ENCODE measurements at regions not wholly inside any gene's neighbourhood (a gene's known extent, or its start where the extent isn't known, plus 50 kb on each side); places are given as distances from the start of the nearest gene placed in this dataset.

- H3K4me1 ChIP-seq (ENCODE audit: insufficient read depth): peaks cover 7% of the 10 kb centered on the region; the same call in 1 of the 2 replicates
- peak overlapping the region; percentile 68 for H3K4me3 ChIP-seq
- TF ChIP-seq EZH2phosphoT487 (IDR thresholded peaks at IDR 0.05; ENCODE audit: insufficient read depth, low read depth) (no peak), EZH2 (IDR thresholded peaks at IDR 0.05; ENCODE audit: insufficient read depth, poor library complexity, severe bottlenecking) (no peak)
- peak overlapping the region; percentile 87 for H2AFZ ChIP-seq
- WGBS, 2 experiments (ENCODE audit: low coverage in 1 of 2, low lambda C conversion rate in 2 of 2, missing lambda C conversion rate in 2 of 2): 0 to 2% methylated on average over 51 to 60 of the region's 63 CpGs
- no peaks in the 10 kb centered on the region for H3K9me3 ChIP-seq (ENCODE audit: low read depth)
- DNase-seq: peak; percentile 79
- no peaks in the 10 kb centered on the region for H3K79me2 ChIP-seq (ENCODE audit: insufficient read depth)
- H3K27ac ChIP-seq: peak overlapping the region; percentile 66
- no peaks in the 10 kb centered on the region for H3K27me3 ChIP-seq (replicated peaks; ENCODE audit: insufficient read depth)
- in situ Hi-C loops (cut with MboI): no loop called here
- H4K20me1 ChIP-seq (ENCODE audit: insufficient read depth): no peaks in the 10 kb centered on the region
- H3K36me3 ChIP-seq (ENCODE audit: low read depth): no peaks in the 10 kb centered on the region
- H3K9ac ChIP-seq: peak overlapping the region; percentile 75
- peaks cover 14% of the 10 kb centered on the region; the same call in 1 of the 2 replicates for H3F3A ChIP-seq (ENCODE audit: insufficient read depth)
- H3K9me2 ChIP-seq (ENCODE audit: insufficient read depth): no peaks in the 10 kb centered on the region
- peak overlapping the region; percentile 82 for H3K4me2 ChIP-seq (ENCODE audit: unreplicated experiment)
These were observed 115.1 kb downstream of the KCNRG start for GRCh38 chr13:50130123-50130946.

GRCh38 chr13:50131920-50132903, 117.0 kb downstream of the KCNRG start:
- H3K9me3 ChIP-seq (ENCODE audit: low read depth): no peaks in the 10 kb centered on the region
- no peaks in the 10 kb centered on the region for H3K9me2 ChIP-seq (ENCODE audit: insufficient read depth)
- H3K27me3 ChIP-seq (replicated peaks; ENCODE audit: insufficient read depth): no peaks in the 10 kb centered on the region
- WGBS, 2 experiments (ENCODE audit: low coverage in 1 of 2, low lambda C conversion rate in 2 of 2, missing lambda C conversion rate in 2 of 2): 84 to 89% methylated on average over 34 of the region's 34 CpGs
- no peak overlapping the region for H3K9ac ChIP-seq
- no peaks in the 10 kb centered on the region for H4K20me1 ChIP-seq (ENCODE audit: insufficient read depth)
- H3K79me2 ChIP-seq (ENCODE audit: insufficient read depth): no peaks in the 10 kb centered on the region
- DNase-seq: no peak
- no peaks in the 10 kb centered on the region for H3K36me3 ChIP-seq (ENCODE audit: low read depth)
- peaks cover 7% of the 10 kb centered on the region; the same call in 1 of the 2 replicates for H3K4me1 ChIP-seq (ENCODE audit: insufficient read depth)
- no peak overlapping the region for H2AFZ ChIP-seq
- H3K4me3 ChIP-seq: no peak overlapping the region
- no peak overlapping the region for H3K4me2 ChIP-seq (ENCODE audit: unreplicated experiment)
- in situ Hi-C loops (cut with MboI): no loop called here
- H3F3A ChIP-seq (ENCODE audit: insufficient read depth): peaks cover 8% of the 10 kb centered on the region; the same call in 1 of the 2 replicates
- no peak for TF ChIP-seq EZH2 (IDR thresholded peaks at IDR 0.05; ENCODE audit: insufficient read depth, poor library complexity, severe bottlenecking)
- TF ChIP-seq EZH2phosphoT487 (IDR thresholded peaks at IDR 0.05; ENCODE audit: insufficient read depth, low read depth): no peak
- H3K27ac ChIP-seq: no peak overlapping the region

GRCh38 chr13:50132904-50133357, 117.7 kb downstream of the KCNRG start:
- 87 to 91% methylated on average over 23 of the region's 23 CpGs for WGBS, 2 experiments (ENCODE audit: low coverage in 1 of 2, low lambda C conversion rate in 2 of 2, missing lambda C conversion rate in 2 of 2)
- no peaks in the 10 kb centered on the region for H3K9me2 ChIP-seq (ENCODE audit: insufficient read depth)
- H3K27ac ChIP-seq: no peak overlapping the region
- peaks cover 7% of the 10 kb centered on the region; the same call in 1 of the 2 replicates for H3K4me1 ChIP-seq (ENCODE audit: insufficient read depth)
- H3K4me3 ChIP-seq: no peak overlapping the region
- H3K36me3 ChIP-seq (ENCODE audit: low read depth): no peaks in the 10 kb centered on the region
- H3K4me2 ChIP-seq (ENCODE audit: unreplicated experiment): no peak overlapping the region
- H3K9me3 ChIP-seq (ENCODE audit: low read depth): no peaks in the 10 kb centered on the region
- no peak for TF ChIP-seq EZH2 (IDR thresholded peaks at IDR 0.05; ENCODE audit: insufficient read depth, poor library complexity, severe bottlenecking)
- no peak for TF ChIP-seq EZH2phosphoT487 (IDR thresholded peaks at IDR 0.05; ENCODE audit: insufficient read depth, low read depth)
- H3K79me2 ChIP-seq (ENCODE audit: insufficient read depth): no peaks in the 10 kb centered on the region
- no peak overlapping the region for H2AFZ ChIP-seq
- no peak for DNase-seq
- no peaks in the 10 kb centered on the region for H4K20me1 ChIP-seq (ENCODE audit: insufficient read depth)
- H3K27me3 ChIP-seq (replicated peaks; ENCODE audit: insufficient read depth): no peaks in the 10 kb centered on the region
- no peak overlapping the region for H3K9ac ChIP-seq
- H3F3A ChIP-seq (ENCODE audit: insufficient read depth): peaks cover 8% of the 10 kb centered on the region; the same call in 1 of the 2 replicates
- in situ Hi-C loops (cut with MboI): no loop called here

GRCh38 chr13:50133358-50133953, 118.2 kb downstream of the KCNRG start:
- H3K27ac ChIP-seq: no peak overlapping the region
- H3K79me2 ChIP-seq (ENCODE audit: insufficient read depth): no peaks in the 10 kb centered on the region
- no peak for DNase-seq
- no peak overlapping the region for H2AFZ ChIP-seq
- no peaks in the 10 kb centered on the region for H3K27me3 ChIP-seq (replicated peaks; ENCODE audit: insufficient read depth)
- H3K4me1 ChIP-seq (ENCODE audit: insufficient read depth): peaks cover 7% of the 10 kb centered on the region; the same call in 1 of the 2 replicates
- peaks cover 8% of the 10 kb centered on the region; the same call in 1 of the 2 replicates for H3F3A ChIP-seq (ENCODE audit: insufficient read depth)
- H3K36me3 ChIP-seq (ENCODE audit: low read depth): no peaks in the 10 kb centered on the region
- no peak overlapping the region for H3K9ac ChIP-seq
- no peak overlapping the region for H3K4me3 ChIP-seq
- H4K20me1 ChIP-seq (ENCODE audit: insufficient read depth): no peaks in the 10 kb centered on the region
- in situ Hi-C loops (cut with MboI): no loop called here
- no peak for TF ChIP-seq EZH2phosphoT487 (IDR thresholded peaks at IDR 0.05; ENCODE audit: insufficient read depth, low read depth)
- no peak for TF ChIP-seq EZH2 (IDR thresholded peaks at IDR 0.05; ENCODE audit: insufficient read depth, poor library complexity, severe bottlenecking)
- no peaks in the 10 kb centered on the region for H3K9me2 ChIP-seq (ENCODE audit: insufficient read depth)
- no peaks in the 10 kb centered on the region for H3K9me3 ChIP-seq (ENCODE audit: low read depth)
- WGBS, 2 experiments (ENCODE audit: low coverage in 1 of 2, low lambda C conversion rate in 2 of 2, missing lambda C conversion rate in 2 of 2): 93 to 95% methylated on average over 38 to 48 of the region's 48 CpGs
- H3K4me2 ChIP-seq (ENCODE audit: unreplicated experiment): no peak overlapping the region

Measured in GM23248 (cell line).